HepG2 (cell line): ENCODE measurements at regions not wholly inside any gene's neighbourhood (a gene's known extent, or its start where the extent isn't known, plus 50 kb on each side); places are given as distances from the start of the nearest gene placed in this dataset.

Experiments used
- PITX1 ChIP-seq: sonication (generic); formaldehyde crosslinking; IDR thresholded peaks from 2 replicates; pipeline ENCODE4 v1.5.1; 2020; ENCODE audit warnings: mild to moderate bottlenecking, missing genetic modification reagents
- POLR2A ChIP-seq, 2 experiments: IDR thresholded peaks; 2 replicates each; pipeline ENCODE4 v1.6.1; 2011; ENCODE audit warnings: low read depth in 2 of 2, low read length in 2 of 2, mild to moderate bottlenecking in 1 of 2, moderate library complexity in 1 of 2; ENCODE audit not compliant: insufficient read depth in 1 of 2
- RBM22 ChIP-seq: fragments of 200-400 bp; formaldehyde crosslinking; optimal IDR thresholded peaks from 2 replicates; pipeline ENCODE3; 2017; ENCODE audit warnings: mild to moderate bottlenecking, low read length, moderate library complexity
- ZBTB34 ChIP-seq: sonication (generic); formaldehyde crosslinking; IDR thresholded peaks from 2 replicates; pipeline ENCODE4 v1.8.0; 2022; ENCODE audit warnings: mild to moderate bottlenecking, missing genetic modification reagents
- ZNF124 ChIP-seq: sonication (generic); formaldehyde crosslinking; IDR thresholded peaks from 2 replicates; pipeline ENCODE4 v1.4.0; 2020; ENCODE audit warnings: missing genetic modification reagents
- TF ChIP-seq, protein P1 (sequence below): sonication (generic); formaldehyde crosslinking; IDR thresholded peaks from 2 replicates; pipeline ENCODE4 v1.4.0; 2020; ENCODE audit warnings: missing genetic modification reagents
- TF ChIP-seq, protein P2 (sequence below): sonication (generic); formaldehyde crosslinking; conservative IDR thresholded peaks from 2 replicates; pipeline ENCODE4 v1.4.0; 2020; ENCODE audit warnings: missing genetic modification reagents
- TF ChIP-seq, protein P3 (sequence below): sonication (generic); formaldehyde crosslinking; IDR thresholded peaks from 2 replicates; pipeline ENCODE4 v1.5.0; 2020; ENCODE audit warnings: mild to moderate bottlenecking, missing genetic modification reagents, moderate library complexity

DNA sequence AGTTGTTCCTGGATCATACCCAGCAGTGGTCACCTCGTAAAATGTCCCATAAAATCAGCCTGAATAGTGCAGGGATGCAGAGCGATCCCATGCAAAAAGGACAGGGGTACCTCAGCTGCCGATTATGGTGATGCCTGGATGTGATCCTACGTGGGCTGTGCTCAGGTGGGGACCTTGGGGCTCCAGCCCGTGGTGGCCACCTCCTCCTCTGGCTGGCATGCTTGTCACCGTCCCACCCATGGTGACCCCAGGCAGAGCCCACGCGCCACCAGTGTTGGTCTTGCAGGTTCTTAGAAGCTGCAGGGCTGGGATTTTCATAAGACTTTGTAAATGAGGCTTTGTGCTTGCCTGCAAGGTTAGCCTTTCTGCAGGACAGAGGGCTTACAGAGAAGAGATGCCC is 97.2 kb downstream of the GLRX3 start:
- TF ChIP-seq POLR2A (IDR thresholded peaks at IDR 0.05; ENCODE audit: insufficient read depth in 1 of 2, low read depth in 2 of 2, low read length in 2 of 2) (no peak), ZNF124 (CRISPR knock-in tag) (no peak), PITX1 (no peak), RBM22 (no peak), ZBTB34 (CRISPR knock-in tag) (no peak)
- TF ChIP-seq, protein P1, sequence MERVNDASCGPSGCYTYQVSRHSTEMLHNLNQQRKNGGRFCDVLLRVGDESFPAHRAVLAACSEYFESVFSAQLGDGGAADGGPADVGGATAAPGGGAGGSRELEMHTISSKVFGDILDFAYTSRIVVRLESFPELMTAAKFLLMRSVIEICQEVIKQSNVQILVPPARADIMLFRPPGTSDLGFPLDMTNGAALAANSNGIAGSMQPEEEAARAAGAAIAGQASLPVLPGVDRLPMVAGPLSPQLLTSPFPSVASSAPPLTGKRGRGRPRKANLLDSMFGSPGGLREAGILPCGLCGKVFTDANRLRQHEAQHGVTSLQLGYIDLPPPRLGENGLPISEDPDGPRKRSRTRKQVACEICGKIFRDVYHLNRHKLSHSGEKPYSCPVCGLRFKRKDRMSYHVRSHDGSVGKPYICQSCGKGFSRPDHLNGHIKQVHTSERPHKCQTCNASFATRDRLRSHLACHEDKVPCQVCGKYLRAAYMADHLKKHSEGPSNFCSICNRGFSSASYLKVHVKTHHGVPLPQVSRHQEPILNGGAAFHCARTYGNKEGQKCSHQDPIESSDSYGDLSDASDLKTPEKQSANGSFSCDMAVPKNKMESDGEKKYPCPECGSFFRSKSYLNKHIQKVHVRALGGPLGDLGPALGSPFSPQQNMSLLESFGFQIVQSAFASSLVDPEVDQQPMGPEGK (CRISPR knock-in tag): no peak
- TF ChIP-seq, protein P2, sequence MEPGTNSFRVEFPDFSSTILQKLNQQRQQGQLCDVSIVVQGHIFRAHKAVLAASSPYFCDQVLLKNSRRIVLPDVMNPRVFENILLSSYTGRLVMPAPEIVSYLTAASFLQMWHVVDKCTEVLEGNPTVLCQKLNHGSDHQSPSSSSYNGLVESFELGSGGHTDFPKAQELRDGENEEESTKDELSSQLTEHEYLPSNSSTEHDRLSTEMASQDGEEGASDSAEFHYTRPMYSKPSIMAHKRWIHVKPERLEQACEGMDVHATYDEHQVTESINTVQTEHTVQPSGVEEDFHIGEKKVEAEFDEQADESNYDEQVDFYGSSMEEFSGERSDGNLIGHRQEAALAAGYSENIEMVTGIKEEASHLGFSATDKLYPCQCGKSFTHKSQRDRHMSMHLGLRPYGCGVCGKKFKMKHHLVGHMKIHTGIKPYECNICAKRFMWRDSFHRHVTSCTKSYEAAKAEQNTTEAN (CRISPR knock-in tag): no peak
- TF ChIP-seq, protein P3, sequence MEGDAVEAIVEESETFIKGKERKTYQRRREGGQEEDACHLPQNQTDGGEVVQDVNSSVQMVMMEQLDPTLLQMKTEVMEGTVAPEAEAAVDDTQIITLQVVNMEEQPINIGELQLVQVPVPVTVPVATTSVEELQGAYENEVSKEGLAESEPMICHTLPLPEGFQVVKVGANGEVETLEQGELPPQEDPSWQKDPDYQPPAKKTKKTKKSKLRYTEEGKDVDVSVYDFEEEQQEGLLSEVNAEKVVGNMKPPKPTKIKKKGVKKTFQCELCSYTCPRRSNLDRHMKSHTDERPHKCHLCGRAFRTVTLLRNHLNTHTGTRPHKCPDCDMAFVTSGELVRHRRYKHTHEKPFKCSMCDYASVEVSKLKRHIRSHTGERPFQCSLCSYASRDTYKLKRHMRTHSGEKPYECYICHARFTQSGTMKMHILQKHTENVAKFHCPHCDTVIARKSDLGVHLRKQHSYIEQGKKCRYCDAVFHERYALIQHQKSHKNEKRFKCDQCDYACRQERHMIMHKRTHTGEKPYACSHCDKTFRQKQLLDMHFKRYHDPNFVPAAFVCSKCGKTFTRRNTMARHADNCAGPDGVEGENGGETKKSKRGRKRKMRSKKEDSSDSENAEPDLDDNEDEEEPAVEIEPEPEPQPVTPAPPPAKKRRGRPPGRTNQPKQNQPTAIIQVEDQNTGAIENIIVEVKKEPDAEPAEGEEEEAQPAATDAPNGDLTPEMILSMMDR: no peak
